A549 (cell line): ENCODE measurements at regions not wholly inside any gene's neighbourhood (a gene's known extent, or its start where the extent isn't known, plus 50 kb on each side); places are given as distances from the start of the nearest gene placed in this dataset.

Experiments
- ATAC-seq, 2 experiments: fragments of 200-7000 bp in 1 of 2; fragments of >200 bp in 1 of 2; cut with Nextera tagmentation in 1 of 2; cut with Tn5 transposase in 1 of 2; 3 replicates each; pipeline versions ENCODE4 v1.8.0 to v1.9.1; 2018 to 2020; ENCODE audit warnings: mild to moderate bottlenecking in 1 of 2, moderate library complexity in 1 of 2
- CTCF ChIA-PET: fragments of 300-600 bp; sonication (Branson Sonifier 250); formaldehyde crosslinking; extraction: SDS; loops from one replicate; lab custom pipeline; 2021; ENCODE audit warnings: antibody characterized with exemption, inconsistent platforms; lab: Yijun Ruan, JAX
- POLR2A ChIA-PET: fragments of 350-600 bp; formaldehyde crosslinking; extraction: SDS; loops from one replicate; lab custom pipeline; 2021; ENCODE audit warnings: antibody characterized with exemption, inconsistent platforms; lab: Yijun Ruan, JAX
- DNase-seq, 2 experiments: peaks; one replicate each; pipeline versions ENCODE4 v3.0.0 to v3.0.0-alpha.2; 2011 to 2016; ENCODE audit warnings: low read depth in 1 of 2, low spot score in 1 of 2
- FAIRE-seq: peaks from 2 replicates; lab custom pipeline; 2011; peaks lifted over from hg19 to GRCh38; lab: Jason Lieb, UNC
- H3K27ac ChIP-seq, 2 experiments: fragments of >200 bp; sonication (Bioruptor Twin); formaldehyde crosslinking; 3 replicates each; pipeline ENCODE4 v1.5.1; 2016 to 2017
- H3K4me1 ChIP-seq: fragments of >200 bp; sonication (Bioruptor Twin); formaldehyde crosslinking; 3 replicates; pipeline ENCODE4 v1.6.1; 2016
- H3K4me2 ChIP-seq: fragments of >200 bp; sonication (Bioruptor Twin); formaldehyde crosslinking; 3 replicates; pipeline ENCODE4 v1.6.1; 2016
- H3K4me3 ChIP-seq: fragments of >200 bp; sonication (Bioruptor Twin); formaldehyde crosslinking; 3 replicates; pipeline ENCODE4 v1.5.1; 2016
- H3K9me3 ChIP-seq: fragments of >200 bp; sonication (Bioruptor Twin); formaldehyde crosslinking; 3 replicates; pipeline ENCODE4 v1.6.1; 2016
- CBX2 ChIP-seq: fragments of 200-600 bp; sonication (generic); IDR thresholded peaks from 2 replicates; pipeline ENCODE4 v1.6.1; 2016; ENCODE audit warnings: low read depth, mild to moderate bottlenecking, borderline replicate concordance
- CBX8 ChIP-seq: fragments of 200-600 bp; sonication (generic); IDR thresholded peaks from 2 replicates; pipeline ENCODE4 v1.6.1; 2016
- CEBPB ChIP-seq, 2 experiments: fragments of >200 bp in 1 of 2; sonication (Bioruptor Twin) in 1 of 2; formaldehyde crosslinking in 1 of 2; IDR thresholded peaks; 2 replicates each; pipeline ENCODE4 v1.6.1; 2012 to 2016
- CHD2 ChIP-seq: fragments of 150-350 bp; IDR thresholded peaks from 2 replicates; pipeline ENCODE4 v1.6.1; 2014; ENCODE audit warnings: low read length; ENCODE audit not compliant: partially characterized antibody
- E2F6 ChIP-seq: IDR thresholded peaks from 2 replicates; pipeline ENCODE4 v1.6.1; 2012; ENCODE audit warnings: low read depth, borderline replicate concordance
- FOSL2 ChIP-seq, 2 experiments: fragments of 450-650 bp in 1 of 2; fragments of >200 bp in 1 of 2; sonication (Bioruptor Twin) in 1 of 2; formaldehyde crosslinking; IDR thresholded peaks; 2 replicates each; pipeline versions ENCODE4 v1.5.0 to v1.6.1; 2016 to 2020; ENCODE audit warnings: mild to moderate bottlenecking in 1 of 2, moderate library complexity in 1 of 2
- GATA3 ChIP-seq: IDR thresholded peaks from 2 replicates; pipeline ENCODE4 v1.6.1; 2012; ENCODE audit warnings: borderline replicate concordance
- HDAC2 ChIP-seq: fragments of 200-600 bp; sonication (generic); IDR thresholded peaks from 2 replicates; pipeline ENCODE4 v1.6.1; 2016
- HES2 ChIP-seq: fragments of >200 bp; sonication (Bioruptor Twin); formaldehyde crosslinking; IDR thresholded peaks from 2 replicates; pipeline ENCODE4 v1.6.1; 2016
- HEYL ChIP-seq: fragments of 250-450 bp; sonication (Bioruptor Pico); IDR thresholded peaks from 2 replicates; pipeline ENCODE4 v1.8.0; 2021; ENCODE audit warnings: mild to moderate bottlenecking, moderate library complexity
- HMGXB4 ChIP-seq: fragments of 250-450 bp; sonication (Bioruptor Pico); IDR thresholded peaks from 2 replicates; pipeline ENCODE4 v1.5.0; 2021; ENCODE audit warnings: mild to moderate bottlenecking, moderate library complexity, borderline replicate concordance
- JUN ChIP-seq, 2 experiments: fragments of >200 bp; sonication (Bioruptor Twin); formaldehyde crosslinking; IDR thresholded peaks; 2 replicates in 1 of 2; 3 replicates in 1 of 2; pipeline ENCODE4 v1.6.1; 2016 to 2017
- JUNB ChIP-seq: fragments of >200 bp; sonication (Bioruptor Twin); formaldehyde crosslinking; IDR thresholded peaks from 2 replicates; pipeline ENCODE4 v1.6.1; 2016
- NPAS2 ChIP-seq: fragments of 250-450 bp; sonication (Bioruptor Pico); IDR thresholded peaks from 2 replicates; pipeline ENCODE4 v1.8.0; 2022; ENCODE audit warnings: mild to moderate bottlenecking, moderate library complexity, borderline replicate concordance
- PBX3 ChIP-seq: IDR thresholded peaks from 2 replicates; pipeline ENCODE4 v1.6.1; 2012
- PHF8 ChIP-seq: fragments of 200-600 bp; sonication (generic); IDR thresholded peaks from 2 replicates; pipeline ENCODE4 v1.6.1; 2016; ENCODE audit warnings: low read depth, mild to moderate bottlenecking, antibody characterized with exemption, moderate library complexity, borderline replicate concordance
- RARB ChIP-seq: fragments of 250-450 bp; sonication (Bioruptor Pico); IDR thresholded peaks from 2 replicates; pipeline ENCODE4 v1.8.0; 2021; ENCODE audit warnings: mild to moderate bottlenecking, moderate library complexity
- RCOR1 ChIP-seq: fragments of 150-350 bp; IDR thresholded peaks from 2 replicates; pipeline ENCODE4 v1.6.1; 2014; ENCODE audit warnings: antibody characterized with exemption, low read length, low read depth
- TFCP2L1 ChIP-seq: fragments of 250-450 bp; sonication (Bioruptor Pico); IDR thresholded peaks from 2 replicates; pipeline ENCODE4 v1.5.0; 2021; ENCODE audit warnings: mild to moderate bottlenecking
- WGBS: methylation state at CpG from one replicate; pipeline ENCODE4 v1.1.6; 2017; ENCODE audit errors: missing lambda C conversion rate; 5-methylcytosine and 5-hydroxymethylcytosine counted together

- no peak overlapping the region for H3K4me2 ChIP-seq
- no peak for FAIRE-seq
- POLR2A ChIA-PET = no interaction called here
- CTCF ChIA-PET = no interaction called here
- H3K4me3 ChIP-seq = no peak overlapping the region
- H3K27ac ChIP-seq = no peak overlapping the region
- no peak for ATAC-seq
- no peak for TF ChIP-seq CHD2
- no peak for TF ChIP-seq PHF8
- no peak for TF ChIP-seq RCOR1
- TF ChIP-seq CEBPB (IDR thresholded peaks at IDR 0.05) = no peak
- no peak for TF ChIP-seq TFCP2L1 (CRISPR knock-in tag)
- no peak for TF ChIP-seq GATA3
- TF ChIP-seq CBX2 = no peak
- TF ChIP-seq E2F6 = no peak
- no peak for TF ChIP-seq JUNB
- 12% methylated on average over 3 of the region's 3 CpGs for WGBS
- no peaks in the 10 kb centered on the region for H3K4me1 ChIP-seq
- no peak for DNase-seq
- H3K9me3 ChIP-seq = no peaks in the 10 kb centered on the region
Measured at GRCh38 chr3:26256224-26256623, 366.3 kb upstream of the LRRC3B start.

- Histone ChIP-seq H3K27ac (no peak overlapping the region), H3K9me3 (no peaks in the 10 kb centered on the region)
- CTCF ChIA-PET = no interaction called here
- no peak for TF ChIP-seq RARB (CRISPR knock-in tag)
- TF ChIP-seq JUN (IDR thresholded peaks at IDR 0.05) = no peak
- TF ChIP-seq FOSL2 (IDR thresholded peaks at IDR 0.05) = no peak
- TF ChIP-seq FOSL2 (CRISPR knock-in tag; IDR thresholded peaks at IDR 0.05) = no peak
- TF ChIP-seq, all 56 proteins: peak for 0
- no peaks in the 10 kb centered on the region for H3K4me1 ChIP-seq
- no peak overlapping the region for H3K4me2 ChIP-seq
- FAIRE-seq (no peak), ATAC-seq (no peak), DNase-seq (no peak)
- H3K4me3 ChIP-seq = no peak overlapping the region
- WGBS = 4% methylated on average over 3 of the region's 3 CpGs
- POLR2A ChIA-PET = no interaction called here
Measured at GRCh38 chr3:26259176-26259575, 363.4 kb upstream of the LRRC3B start.

- POLR2A ChIA-PET = no interaction called here
Measured at GRCh38 chr3:26260139-26260538, 362.4 kb upstream of the LRRC3B start.

More at GRCh38 chr3:26260139-26260538, 362.4 kb upstream of the LRRC3B start:
- 0% methylated on average over 1 of the region's 1 CpG for WGBS
- no peak overlapping the region for H3K27ac ChIP-seq
- no peaks in the 10 kb centered on the region for H3K9me3 ChIP-seq
- no peak for ATAC-seq
- no peak for DNase-seq
- H3K4me1 ChIP-seq = no peaks in the 10 kb centered on the region
- TF ChIP-seq NPAS2 (CRISPR knock-in tag) = no peak
- TF ChIP-seq HMGXB4 (CRISPR knock-in tag) = no peak
- TF ChIP-seq GATA3 = no peak
- no peak for TF ChIP-seq HDAC2
- no peak for TF ChIP-seq CBX8
- no peak for TF ChIP-seq CEBPB (IDR thresholded peaks at IDR 0.05)
- no peak for TF ChIP-seq PBX3
- no peak for TF ChIP-seq HEYL (CRISPR knock-in tag)
- no peak for TF ChIP-seq HES2
- no peak for TF ChIP-seq JUNB
- TF ChIP-seq, all 56 proteins: peak for 0
- Histone ChIP-seq H3K4me2 (no peak overlapping the region), H3K4me3 (no peak overlapping the region)
- CTCF ChIA-PET = no interaction called here
- FAIRE-seq = no peak
